SK-N-SH (cell line): ENCODE measurements at regions not wholly inside any gene's neighbourhood (a gene's known extent, or its start where the extent isn't known, plus 50 kb on each side); places are given as distances from the start of the nearest gene placed in this dataset.

Source experiments
- CHD2 ChIP-seq: fragments of 150-350 bp; IDR thresholded peaks from 2 replicates; pipeline ENCODE4 v1.6.1; 2018; ENCODE audit warnings: low read length; ENCODE audit not compliant: partially characterized antibody
- EP300 ChIP-seq, 2 experiments: IDR thresholded peaks; 2 replicates each; pipeline versions ENCODE4 v1.4.0 to v1.6.1; 2012; ENCODE audit warnings: borderline replicate concordance in 1 of 2, low read depth in 1 of 2, low read length in 1 of 2
- GABPA ChIP-seq: IDR thresholded peaks from 2 replicates; pipeline ENCODE4 v1.4.0; 2012; ENCODE audit warnings: low read depth, mild to moderate bottlenecking
- RAD21 ChIP-seq: IDR thresholded peaks from 2 replicates; pipeline ENCODE4 v1.6.1; 2012; ENCODE audit warnings: mild to moderate bottlenecking, low read length
- REST ChIP-seq: IDR thresholded peaks from 2 replicates; pipeline ENCODE4 v1.6.1; 2012; ENCODE audit warnings: mild to moderate bottlenecking, low read depth, low read length, moderate library complexity
- SIN3A ChIP-seq: IDR thresholded peaks from 2 replicates; pipeline ENCODE4 v1.6.1; 2012; ENCODE audit warnings: low read depth, mild to moderate bottlenecking, low read length, moderate library complexity, borderline replicate concordance
- TAF1 ChIP-seq: IDR thresholded peaks from 2 replicates; pipeline ENCODE4 v1.6.1; 2012; ENCODE audit warnings: low read depth, mild to moderate bottlenecking, low read length, moderate library complexity, borderline replicate concordance
- TCF12 ChIP-seq: IDR thresholded peaks from 2 replicates; pipeline ENCODE4 v1.4.0; 2012
- TEAD4 ChIP-seq: IDR thresholded peaks from 2 replicates; pipeline ENCODE4 v1.4.0; 2012; ENCODE audit warnings: mild to moderate bottlenecking, borderline replicate concordance; ENCODE audit not compliant: insufficient read depth
- YY1 ChIP-seq: IDR thresholded peaks from 2 replicates; pipeline ENCODE4 v1.4.0; 2012; ENCODE audit warnings: low read depth, mild to moderate bottlenecking
- ZBTB33 ChIP-seq: IDR thresholded peaks from 2 replicates; pipeline ENCODE4 v1.4.0; 2012; ENCODE audit warnings: low read depth, borderline replicate concordance
- TF ChIP-seq, protein P1 (sequence below): fragments of 200-600 bp; sonication (generic); IDR thresholded peaks from 2 replicates; pipeline ENCODE4 v1.6.1; 2017; ENCODE audit warnings: antibody characterized with exemption, mild to moderate bottlenecking, moderate library complexity

GRCh38 chr12:107619831-107620230 is 65.8 kb upstream of the PWP1 start:
- TF ChIP-seq REST (no peak), GABPA (no peak), TCF12 (no peak), SIN3A (no peak), CHD2 (no peak), YY1 (no peak), ZBTB33 (no peak), TEAD4 (no peak), RAD21 (no peak), EP300 (IDR thresholded peaks at IDR 0.05; ENCODE audit: borderline replicate concordance in 1 of 2, low read depth in 1 of 2, low read length in 1 of 2) (no peak), TAF1 (no peak)
- TF ChIP-seq, protein P1, sequence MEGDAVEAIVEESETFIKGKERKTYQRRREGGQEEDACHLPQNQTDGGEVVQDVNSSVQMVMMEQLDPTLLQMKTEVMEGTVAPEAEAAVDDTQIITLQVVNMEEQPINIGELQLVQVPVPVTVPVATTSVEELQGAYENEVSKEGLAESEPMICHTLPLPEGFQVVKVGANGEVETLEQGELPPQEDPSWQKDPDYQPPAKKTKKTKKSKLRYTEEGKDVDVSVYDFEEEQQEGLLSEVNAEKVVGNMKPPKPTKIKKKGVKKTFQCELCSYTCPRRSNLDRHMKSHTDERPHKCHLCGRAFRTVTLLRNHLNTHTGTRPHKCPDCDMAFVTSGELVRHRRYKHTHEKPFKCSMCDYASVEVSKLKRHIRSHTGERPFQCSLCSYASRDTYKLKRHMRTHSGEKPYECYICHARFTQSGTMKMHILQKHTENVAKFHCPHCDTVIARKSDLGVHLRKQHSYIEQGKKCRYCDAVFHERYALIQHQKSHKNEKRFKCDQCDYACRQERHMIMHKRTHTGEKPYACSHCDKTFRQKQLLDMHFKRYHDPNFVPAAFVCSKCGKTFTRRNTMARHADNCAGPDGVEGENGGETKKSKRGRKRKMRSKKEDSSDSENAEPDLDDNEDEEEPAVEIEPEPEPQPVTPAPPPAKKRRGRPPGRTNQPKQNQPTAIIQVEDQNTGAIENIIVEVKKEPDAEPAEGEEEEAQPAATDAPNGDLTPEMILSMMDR = no peak
